Aorta (tissue), 5 donors: ENCODE measurements at regions not wholly inside any gene's neighbourhood (a gene's known extent, or its start where the extent isn't known, plus 50 kb on each side); places are given as distances from the start of the nearest gene placed in this dataset.

ENCODE experiments used
- ATAC-seq: fragments of 200-7000 bp; cut with Tn5 transposase; one replicate; pipeline ENCODE4 v1.9.1; 2022; ENCODE audit warnings: moderate library complexity; ENCODE audit not compliant: low FRiP score
- DNase-seq, 2 donors: peaks; one replicate each; pipeline ENCODE4 v3.0.0-alpha.2; 2020
- H3K27ac ChIP-seq, 2 donors: one replicate each; pipeline ENCODE4 v1.5.1; 2013; ENCODE audit warnings: low read length in 2 of 2, mild to moderate bottlenecking in 2 of 2, moderate library complexity in 2 of 2, control low read depth in 1 of 2, inconsistent platforms in 1 of 2, low read depth in 1 of 2
- H3K27me3 ChIP-seq, 2 donors: one replicate each; pipeline ENCODE4 v1.6.1; 2013; ENCODE audit warnings: control low read depth in 1 of 2, low read length in 1 of 2, mild to moderate bottlenecking in 1 of 2, moderate library complexity in 1 of 2; ENCODE audit not compliant: insufficient read depth in 2 of 2, control insufficient read depth in 1 of 2
- H3K36me3 ChIP-seq, 2 donors: one replicate each; pipeline ENCODE4 v1.6.1; 2013; ENCODE audit warnings: control low read depth in 1 of 2, low read length in 1 of 2, mild to moderate bottlenecking in 1 of 2; ENCODE audit not compliant: insufficient read depth in 2 of 2, control insufficient read depth in 1 of 2
- H3K4me1 ChIP-seq, 2 donors: one replicate each; pipeline ENCODE4 v1.6.1; 2013; ENCODE audit warnings: low read length in 2 of 2, control low read depth in 1 of 2, mild to moderate bottlenecking in 1 of 2, moderate library complexity in 1 of 2; ENCODE audit not compliant: insufficient read depth in 2 of 2, control insufficient read depth in 1 of 2
- H3K4me3 ChIP-seq, 2 donors: one replicate each; pipeline ENCODE4 v1.5.1; 2013; ENCODE audit warnings: low read length in 2 of 2, control low read depth in 1 of 2, mild to moderate bottlenecking in 1 of 2
- H3K9me3 ChIP-seq: one replicate; pipeline ENCODE4 v1.6.1; 2013; ENCODE audit warnings: mild to moderate bottlenecking, low read length; ENCODE audit not compliant: control insufficient read depth
- WGBS, 2 donors: extraction: QIAGEN DNeasy Blood & Tissue Kit; methylation state at CpG; one replicate each; pipeline ENCODE4 v1.1.7; 2013; 5-methylcytosine and 5-hydroxymethylcytosine counted together
- intact Hi-C, 2 donors: fragments of 100-400 bp; cut with DNase I; formaldehyde crosslinking; loops; one replicate each; pipeline versions ENCODE4 v1.14.2 to v1.15.0; 2022
- donor health status: healthy with polysubstance abuse.
- donor health status: Bipolar disorder and iron deficiency.
- donor health status: DM: no; HTN: no; CAD: no.
- donor health status: DM: no; HTN: no; CAD: no.
- donor health status: DM: yes; HTN: yes; CAD: no.

- DNase-seq (no peak), ATAC-seq (no peak)
- 96 to 97% methylated on average over 1 of the region's 1 CpG for WGBS, 2 donors
- H3K27ac ChIP-seq, result no peak overlapping the region
- no peaks in the 10 kb centered on the region for H3K36me3 ChIP-seq
- no peaks in the 10 kb centered on the region for H3K4me1 ChIP-seq
- H3K27me3 ChIP-seq, result no peaks in the 10 kb centered on the region
- no peaks in the 10 kb centered on the region for H3K9me3 ChIP-seq
- intact Hi-C loops, result no loop called here
- no peak overlapping the region for H3K4me3 ChIP-seq
These were observed 555.2 kb downstream of the STK39 start for GRCh38 chr2:167692191-167692590.

GRCh38 chr2:167689444-167689843 is 558.0 kb downstream of the STK39 start:
- DNase-seq (no peak), ATAC-seq (no peak)
- Histone ChIP-seq H3K4me1 (no peaks in the 10 kb centered on the region), H3K27ac (no peak overlapping the region), H3K36me3 (no peaks in the 10 kb centered on the region), H3K27me3 (no peaks in the 10 kb centered on the region), H3K9me3 (no peaks in the 10 kb centered on the region), H3K4me3 (no peak overlapping the region)
- 83% methylated on average over 2 of the region's 2 CpGs for WGBS, 2 donors
- intact Hi-C loops, result no loop called here

GRCh38 chr2:167686691-167687090 is 560.7 kb downstream of the STK39 start:
- no peak overlapping the region for H3K27ac ChIP-seq
- H3K9me3 ChIP-seq, result no peaks in the 10 kb centered on the region
- WGBS, 2 donors, result 62 to 72% methylated on average over 7 of the region's 7 CpGs
- H3K4me3 ChIP-seq, result no peak overlapping the region
- H3K36me3 ChIP-seq, result no peaks in the 10 kb centered on the region
- DNase-seq, result no peak
- H3K4me1 ChIP-seq, result no peaks in the 10 kb centered on the region
- ATAC-seq, result no peak
- H3K27me3 ChIP-seq, result no peaks in the 10 kb centered on the region
- intact Hi-C loops, result no loop called here

- no peak for DNase-seq
- no peaks in the 10 kb centered on the region for H3K36me3 ChIP-seq
- H3K27me3 ChIP-seq, result no peaks in the 10 kb centered on the region
- intact Hi-C loops, result no loop called here
- H3K4me1 ChIP-seq, result no peaks in the 10 kb centered on the region
- ATAC-seq, result no peak
- no peak overlapping the region for H3K27ac ChIP-seq
- H3K9me3 ChIP-seq, result no peaks in the 10 kb centered on the region
- no peak overlapping the region for H3K4me3 ChIP-seq
- 69 to 72% methylated on average over 6 of the region's 6 CpGs for WGBS, 2 donors
These were observed 566.0 kb downstream of the STK39 start for GRCh38 chr2:167681234-167682015.

- Histone ChIP-seq H3K27ac (no peak overlapping the region), H3K36me3 (no peaks in the 10 kb centered on the region), H3K27me3 (no peaks in the 10 kb centered on the region), H3K4me1 (no peaks in the 10 kb centered on the region), H3K4me3 (no peak overlapping the region), H3K9me3 (no peaks in the 10 kb centered on the region)
- 88 to 92% methylated on average over 3 of the region's 3 CpGs for WGBS, 2 donors
- ATAC-seq (no peak), DNase-seq (no peak)
- intact Hi-C loops, result no loop called here
These were observed 569.2 kb downstream of the STK39 start for GRCh38 chr2:167678158-167678557.

GRCh38 chr2:167675906-167676305 is 571.5 kb downstream of the STK39 start:
- no peaks in the 10 kb centered on the region for H3K9me3 ChIP-seq
- H3K4me1 ChIP-seq, result no peaks in the 10 kb centered on the region
- H3K27ac ChIP-seq, result no peak overlapping the region
- H3K27me3 ChIP-seq, result no peaks in the 10 kb centered on the region
- intact Hi-C loops, result no loop called here
- ATAC-seq (no peak), DNase-seq (no peak)
- H3K36me3 ChIP-seq, result no peaks in the 10 kb centered on the region
- no peak overlapping the region for H3K4me3 ChIP-seq
- 79 to 80% methylated on average over 6 of the region's 6 CpGs for WGBS, 2 donors

- ATAC-seq, result no peak
These were observed 576.8 kb downstream of the STK39 start for GRCh38 chr2:167670588-167670987.

GRCh38 chr2:167653131-167653530 is 594.3 kb downstream of the STK39 start:
- no peaks in the 10 kb centered on the region for H3K4me1 ChIP-seq
- no peaks in the 10 kb centered on the region for H3K27me3 ChIP-seq
- DNase-seq (no peak), ATAC-seq (no peak)
- WGBS, 2 donors, result 68 to 71% methylated on average over 4 of the region's 4 CpGs
- H3K4me3 ChIP-seq, result no peak overlapping the region
- intact Hi-C loops, result no loop called here
- no peak overlapping the region for H3K27ac ChIP-seq
- no peaks in the 10 kb centered on the region for H3K36me3 ChIP-seq
- H3K9me3 ChIP-seq, result peaks cover 2% of the 10 kb centered on the region

More at GRCh38 chr2:167670588-167670987, 576.8 kb downstream of the STK39 start:
- 0% methylated on average over 1 of the region's 1 CpG for WGBS, 2 donors
- Histone ChIP-seq H3K4me1 (no peaks in the 10 kb centered on the region), H3K4me3 (no peak overlapping the region), H3K27me3 (no peaks in the 10 kb centered on the region), H3K36me3 (no peaks in the 10 kb centered on the region), H3K9me3 (peaks cover 2% of the 10 kb centered on the region), H3K27ac (no peak overlapping the region)
- DNase-seq, result no peak
- intact Hi-C loops, result no loop called here

- Histone ChIP-seq H3K9me3 (peaks cover 2% of the 10 kb centered on the region), H3K4me1 (no peaks in the 10 kb centered on the region), H3K27ac (no peak overlapping the region), H3K27me3 (no peaks in the 10 kb centered on the region), H3K4me3 (no peak overlapping the region), H3K36me3 (no peaks in the 10 kb centered on the region)
- ATAC-seq (no peak), DNase-seq (no peak)
- intact Hi-C loops, result no loop called here
These were observed 595.0 kb downstream of the STK39 start for GRCh38 chr2:167652401-167652800.
